Lung (tissue), 11 donors: ENCODE measurements at regions not wholly inside any gene's neighbourhood (a gene's known extent, or its start where the extent isn't known, plus 50 kb on each side); places are given as distances from the start of the nearest gene placed in this dataset.

Experiments used
- ATAC-seq: fragments of 200-7000 bp; cut with Tn5 transposase; one replicate; pipeline ENCODE4 v1.9.1; 2020; ENCODE audit warnings: moderate number of reproducible peaks; ENCODE audit not compliant: insufficient read depth, low FRiP score
- DNase-seq, 3 donors: peaks; one replicate each; pipeline ENCODE4 v3.0.0-alpha.2; 2013 to 2017
- H3K27ac ChIP-seq, 2 donors: one replicate each; pipeline ENCODE4 v1.5.1; 2013; ENCODE audit warnings: mild to moderate bottlenecking in 2 of 2, moderate library complexity in 2 of 2, control low read depth in 1 of 2, inconsistent platforms in 1 of 2, low read depth in 1 of 2, low read length in 1 of 2
- H3K27me3 ChIP-seq, 3 donors: one replicate each; pipeline ENCODE4 v1.5.1; 2013; ENCODE audit warnings: low read length in 2 of 3; ENCODE audit not compliant: control insufficient read depth in 3 of 3, insufficient read depth in 3 of 3
- H3K36me3 ChIP-seq, 4 donors: one replicate each; pipeline ENCODE4 v1.5.1; 2013; ENCODE audit warnings: low read length in 4 of 4, mild to moderate bottlenecking in 1 of 4, moderate library complexity in 1 of 4; ENCODE audit not compliant: control insufficient read depth in 4 of 4, insufficient read depth in 4 of 4
- H3K4me1 ChIP-seq, 5 donors: one replicate each; pipeline ENCODE4 v1.5.1; 2013; ENCODE audit warnings: low read length in 5 of 5, mild to moderate bottlenecking in 2 of 5, moderate library complexity in 1 of 5; ENCODE audit not compliant: control insufficient read depth in 5 of 5, insufficient read depth in 5 of 5
- H3K4me3 ChIP-seq: one replicate; pipeline ENCODE4 v1.5.1; 2013; ENCODE audit warnings: mild to moderate bottlenecking, control low read depth, moderate library complexity
- H3K9ac ChIP-seq, 2 donors: one replicate each; pipeline ENCODE4 v1.5.1; 2013; ENCODE audit warnings: low read length in 2 of 2, control low read depth in 1 of 2; ENCODE audit not compliant: insufficient read depth in 1 of 2
- H3K9me3 ChIP-seq, 4 donors: one replicate each; pipeline ENCODE4 v1.5.1; 2013; ENCODE audit warnings: low read length in 3 of 4, mild to moderate bottlenecking in 1 of 4, moderate library complexity in 1 of 4; ENCODE audit not compliant: control insufficient read depth in 4 of 4, insufficient read depth in 3 of 4
- WGBS, 2 donors: extraction: QIAGEN DNeasy Blood & Tissue Kit; methylation state at CpG; one replicate each; pipeline ENCODE4 v1.1.7; 2013; 5-methylcytosine and 5-hydroxymethylcytosine counted together
- TF ChIP-seq, protein P1 (sequence below): IDR thresholded peaks from 2 replicates; pipeline ENCODE4 v1.5.1; 2012; ENCODE audit warnings: mild to moderate bottlenecking; ENCODE audit errors: control extremely low read depth, extremely low read depth
- donor health status: control.
- donor health status: control.
- donor health status: Bipolar disorder and iron deficiency.
- donor health status: healthy.
- donor health status: DM: yes; HTN: yes; CAD: no.

DNA sequence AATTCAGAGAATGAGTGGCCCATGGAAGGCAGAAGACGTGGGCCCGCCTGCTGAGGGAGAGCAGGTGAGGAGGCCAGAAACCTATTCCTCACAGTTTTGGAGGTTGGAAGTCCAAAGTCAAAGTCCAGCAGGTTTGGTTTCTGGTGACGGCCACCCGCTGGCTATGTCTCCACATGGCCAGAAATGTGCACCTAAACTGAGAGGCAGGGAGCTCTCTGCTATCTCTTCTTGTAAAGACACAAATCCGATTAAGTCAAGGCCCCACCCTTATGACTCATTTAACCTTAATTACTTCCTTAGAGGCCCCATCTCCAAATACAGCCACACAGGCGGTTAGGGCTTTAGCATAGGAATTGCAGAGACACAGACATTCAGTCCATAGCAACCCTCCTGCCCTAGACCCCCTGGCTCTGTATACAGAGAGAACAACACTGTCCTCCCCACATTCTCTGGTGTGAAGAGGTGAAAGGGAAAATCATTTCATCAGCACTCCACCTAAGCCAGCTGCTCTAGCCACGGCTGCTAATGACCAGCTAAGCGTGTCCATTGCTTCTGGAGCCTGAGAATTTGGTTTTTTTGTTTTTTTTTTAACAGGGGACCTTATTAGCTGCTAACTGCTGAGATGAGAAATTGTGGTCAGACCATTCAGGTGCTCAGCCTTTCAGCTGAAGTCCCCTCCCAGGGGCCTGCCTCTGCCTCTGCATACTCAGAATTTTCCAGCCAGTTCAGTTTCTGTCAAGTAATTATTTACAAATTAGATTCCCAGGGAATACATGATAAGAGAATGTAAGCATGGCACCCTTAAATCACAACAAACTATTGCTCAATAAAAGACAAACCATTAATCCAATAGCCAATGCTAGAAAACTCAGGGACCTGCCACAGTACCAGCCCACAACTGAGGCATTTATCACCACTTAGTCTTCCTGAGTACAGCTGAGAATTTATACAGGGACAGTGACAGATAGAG, 368.7 kb upstream of the ID2 start:
- WGBS, 2 donors: 79 to 80% methylated on average over 8 of the region's 8 CpGs
- no peak overlapping the region for H3K9ac ChIP-seq
- no peaks in the 10 kb centered on the region for H3K9me3 ChIP-seq
- H3K36me3 ChIP-seq: no peaks in the 10 kb centered on the region
- H3K4me1 ChIP-seq: peaks cover 0 to 19% (median 2%) of the 10 kb centered on the region in 5 donors
- TF ChIP-seq, protein P1, sequence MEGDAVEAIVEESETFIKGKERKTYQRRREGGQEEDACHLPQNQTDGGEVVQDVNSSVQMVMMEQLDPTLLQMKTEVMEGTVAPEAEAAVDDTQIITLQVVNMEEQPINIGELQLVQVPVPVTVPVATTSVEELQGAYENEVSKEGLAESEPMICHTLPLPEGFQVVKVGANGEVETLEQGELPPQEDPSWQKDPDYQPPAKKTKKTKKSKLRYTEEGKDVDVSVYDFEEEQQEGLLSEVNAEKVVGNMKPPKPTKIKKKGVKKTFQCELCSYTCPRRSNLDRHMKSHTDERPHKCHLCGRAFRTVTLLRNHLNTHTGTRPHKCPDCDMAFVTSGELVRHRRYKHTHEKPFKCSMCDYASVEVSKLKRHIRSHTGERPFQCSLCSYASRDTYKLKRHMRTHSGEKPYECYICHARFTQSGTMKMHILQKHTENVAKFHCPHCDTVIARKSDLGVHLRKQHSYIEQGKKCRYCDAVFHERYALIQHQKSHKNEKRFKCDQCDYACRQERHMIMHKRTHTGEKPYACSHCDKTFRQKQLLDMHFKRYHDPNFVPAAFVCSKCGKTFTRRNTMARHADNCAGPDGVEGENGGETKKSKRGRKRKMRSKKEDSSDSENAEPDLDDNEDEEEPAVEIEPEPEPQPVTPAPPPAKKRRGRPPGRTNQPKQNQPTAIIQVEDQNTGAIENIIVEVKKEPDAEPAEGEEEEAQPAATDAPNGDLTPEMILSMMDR: no peak
- ATAC-seq (no peak), DNase-seq (no peak)
- no peak overlapping the region for H3K4me3 ChIP-seq
- H3K27me3 ChIP-seq: no peaks in the 10 kb centered on the region
- H3K27ac ChIP-seq: no peak overlapping the region

DNA sequence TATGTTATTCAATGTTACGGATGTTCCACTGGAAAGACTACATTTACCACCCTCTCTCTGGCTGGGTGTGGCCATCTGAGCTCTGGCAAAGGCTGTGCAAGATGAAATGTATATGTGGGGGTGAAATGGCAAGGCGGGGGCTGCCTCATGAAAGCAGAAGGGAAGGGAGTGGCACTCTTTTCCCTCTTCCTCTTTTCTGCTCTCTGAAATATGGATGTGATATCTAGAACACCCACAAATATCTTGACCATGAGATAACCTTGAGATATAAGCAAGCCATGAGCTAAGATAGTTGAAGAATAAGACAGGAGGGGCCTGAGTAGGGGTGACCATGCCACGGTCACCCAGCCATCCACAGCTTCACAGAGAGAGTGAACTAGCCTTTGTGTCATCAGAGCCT, 367.8 kb upstream of the ID2 start:
- ATAC-seq: no peak
- H3K27me3 ChIP-seq: no peaks in the 10 kb centered on the region
- H3K27ac ChIP-seq: no peak overlapping the region
- no peak overlapping the region for H3K4me3 ChIP-seq
- DNase-seq: no peak
- no peaks in the 10 kb centered on the region for H3K9me3 ChIP-seq
- WGBS, 2 donors: 58 to 80% methylated on average over 3 of the region's 3 CpGs
- no peak overlapping the region for H3K9ac ChIP-seq
- TF ChIP-seq, protein P1: no peak
- peaks cover 0 to 17% (median 1%) of the 10 kb centered on the region in 5 donors for H3K4me1 ChIP-seq
- H3K36me3 ChIP-seq: no peaks in the 10 kb centered on the region

DNA sequence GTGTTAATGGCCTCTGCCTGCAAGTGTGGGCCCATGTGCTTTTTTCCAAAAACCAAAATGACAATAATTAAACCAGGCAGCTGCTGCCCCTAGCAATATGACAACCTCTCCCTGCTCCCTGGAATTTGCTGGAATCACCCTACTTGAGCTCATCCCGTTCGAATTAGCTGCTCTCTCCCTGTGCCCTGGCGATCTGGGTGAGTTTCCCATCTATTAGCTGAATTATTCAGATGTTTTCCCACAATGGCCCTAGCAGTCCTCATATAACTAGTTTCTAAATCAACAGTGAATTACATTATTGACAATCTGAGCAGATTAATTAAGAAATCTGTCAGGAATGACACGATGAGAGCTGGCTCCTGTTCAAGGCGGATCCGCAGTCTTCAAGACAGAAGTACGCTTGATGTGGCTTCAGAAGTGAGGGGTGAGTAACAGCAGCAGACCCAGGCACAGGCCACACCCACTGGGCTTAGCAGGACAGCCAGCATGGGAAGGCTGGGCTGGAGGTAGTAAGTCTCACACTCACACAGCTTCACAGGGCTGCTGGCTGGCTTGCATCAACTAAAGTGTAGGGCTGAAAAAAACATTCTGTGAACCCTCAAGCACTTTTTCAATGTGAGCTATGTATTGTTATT, 366.2 kb upstream of the ID2 start:
- TF ChIP-seq, protein P1: no peak
- DNase-seq (peak; percentile 24 to 59 (median 29)), ATAC-seq (no peak)
- Histone ChIP-seq H3K36me3 (no peaks in the 10 kb centered on the region), H3K27ac (no peak overlapping the region), H3K27me3 (no peaks in the 10 kb centered on the region), H3K9me3 (no peaks in the 10 kb centered on the region), H3K4me1 (peaks cover 0 to 14% (median 0%) of the 10 kb centered on the region in 5 donors), H3K4me3 (no peak overlapping the region), H3K9ac (no peak overlapping the region)
- 81 to 88% methylated on average over 7 of the region's 7 CpGs for WGBS, 2 donors
